ENCODE measurements at regions not wholly inside any gene's neighbourhood (a gene's known extent, or its start where the extent isn't known, plus 50 kb on each side); places are given as distances from the start of the nearest gene placed in this dataset.
"Not testable (repeated sequence)": the region's sequence is repeated elsewhere in the genome, so short reads cannot be mapped to it uniquely, and the experiment has no call there.

DNA sequence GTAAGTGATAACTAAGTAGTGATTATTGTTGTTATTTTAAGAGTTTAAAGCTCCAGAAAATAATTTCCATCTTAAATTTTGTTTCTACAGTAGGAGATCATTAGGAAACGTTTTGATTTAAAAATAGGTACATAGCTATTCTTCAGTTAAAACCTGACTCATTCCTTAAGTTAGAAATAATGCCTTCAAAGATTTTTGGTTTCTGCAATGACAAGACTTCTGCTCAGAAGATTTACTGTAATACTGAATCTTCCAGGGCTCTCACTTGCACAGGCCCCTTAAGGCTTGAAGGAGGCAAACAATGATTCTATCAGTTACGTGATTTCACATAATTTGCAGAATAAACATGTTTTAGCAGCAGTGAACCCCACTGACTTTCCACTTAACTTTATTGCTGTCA is 333.7 kb downstream of the RAD51AP2 start:
- no peak for DNase-seq

DNA sequence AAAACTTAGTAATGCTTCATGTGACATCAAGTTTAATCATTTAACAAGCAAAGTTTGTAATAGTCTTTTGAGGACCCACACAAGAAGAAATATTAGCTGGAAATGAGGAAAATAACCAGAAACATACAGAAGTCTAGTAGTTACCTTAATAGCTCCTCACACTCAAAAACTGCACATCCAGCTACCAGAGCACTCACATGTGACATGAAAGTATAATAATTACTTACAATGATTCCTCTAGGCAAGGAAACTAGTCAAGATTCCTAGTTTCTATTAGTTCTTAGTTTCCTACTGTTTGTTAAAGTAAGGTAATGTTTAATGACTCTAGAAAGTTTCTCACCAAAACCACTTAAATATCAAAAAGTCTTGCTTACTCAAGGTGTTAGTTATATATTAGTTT is 335.8 kb downstream of the RAD51AP2 start:
- no peak for DNase-seq

DNA sequence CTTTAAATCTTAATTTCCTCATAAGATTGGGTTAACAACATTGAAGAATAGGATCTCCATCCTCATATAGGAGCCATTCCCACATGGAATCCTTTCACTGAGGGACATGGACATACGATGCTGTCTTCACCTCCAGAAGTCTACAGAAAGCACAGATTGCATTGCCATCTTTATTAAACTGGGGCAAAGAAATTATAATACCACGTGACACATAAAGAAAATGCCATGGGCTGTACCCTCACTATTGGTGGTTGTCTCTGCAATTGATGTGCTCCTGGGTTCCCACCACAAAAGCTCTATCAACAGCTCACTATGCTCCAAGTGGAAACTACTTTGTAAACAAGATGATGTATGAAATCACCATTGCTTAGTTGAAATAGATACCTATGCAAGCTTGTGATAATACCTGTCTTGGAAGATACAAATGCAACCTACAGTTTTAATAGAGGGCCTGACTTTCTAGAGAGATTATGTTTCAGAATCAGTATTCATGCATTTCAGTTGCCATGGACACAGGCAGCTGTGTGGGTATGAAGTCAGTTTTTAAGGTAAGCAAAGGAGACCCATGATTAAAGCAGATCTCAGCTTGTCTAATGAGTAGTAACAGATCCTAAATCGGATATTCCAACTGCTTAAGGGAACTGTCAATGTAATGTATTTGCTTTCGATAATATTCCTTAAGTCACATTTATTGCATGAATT is 337.0 kb downstream of the RAD51AP2 start:
- no peak for DNase-seq

DNA sequence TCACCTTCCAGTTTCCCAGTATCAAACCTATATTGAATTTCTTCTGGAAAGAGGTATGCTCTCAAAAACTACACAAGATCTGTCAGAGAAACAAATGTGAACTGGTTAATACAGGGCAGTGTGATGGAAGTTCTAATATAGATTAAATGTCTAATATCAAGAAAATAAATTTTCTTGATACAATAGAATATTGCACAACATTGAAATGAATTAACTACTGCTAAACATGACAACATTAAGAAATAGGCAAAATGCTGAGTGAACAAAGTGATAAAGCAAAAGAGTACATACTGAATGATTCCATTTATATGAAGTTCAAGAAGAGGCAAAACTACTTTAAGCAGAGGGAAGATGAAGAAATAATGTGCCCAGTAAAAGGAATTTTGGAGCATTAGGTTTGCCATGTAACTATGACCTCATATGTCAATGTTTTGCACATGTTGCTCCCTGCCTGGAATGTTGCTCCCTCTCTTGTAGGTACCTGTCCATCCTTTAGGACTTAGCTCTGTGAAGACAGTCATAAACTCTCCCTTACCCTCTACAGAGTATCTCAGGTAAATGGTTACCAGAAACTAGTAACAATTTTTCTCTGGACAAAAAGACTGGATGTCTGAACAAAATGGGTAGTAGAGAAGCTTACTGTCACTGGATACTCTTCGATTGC is 339.0 kb downstream of the RAD51AP2 start:
- no peak for DNase-seq

DNA sequence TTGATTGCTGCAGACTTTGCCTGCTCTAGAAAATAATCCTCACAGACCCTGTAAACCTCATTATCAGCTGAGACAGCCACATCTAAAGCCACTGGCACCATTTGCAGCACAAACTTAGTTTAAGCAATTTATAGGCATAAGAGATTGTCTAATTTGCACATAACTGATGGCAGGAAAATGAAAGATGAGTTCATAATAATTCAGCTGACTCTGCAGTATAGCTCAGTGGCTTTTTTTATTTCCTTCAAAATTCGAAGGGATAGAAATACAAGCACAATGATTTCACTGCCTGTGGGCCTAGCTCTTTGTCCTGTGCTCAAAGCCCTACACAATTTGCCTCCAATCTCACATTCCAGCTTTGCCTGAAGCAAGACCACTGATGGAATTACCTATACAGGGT is 341.2 kb downstream of the RAD51AP2 start:
- DNase-seq: no peak

DNA sequence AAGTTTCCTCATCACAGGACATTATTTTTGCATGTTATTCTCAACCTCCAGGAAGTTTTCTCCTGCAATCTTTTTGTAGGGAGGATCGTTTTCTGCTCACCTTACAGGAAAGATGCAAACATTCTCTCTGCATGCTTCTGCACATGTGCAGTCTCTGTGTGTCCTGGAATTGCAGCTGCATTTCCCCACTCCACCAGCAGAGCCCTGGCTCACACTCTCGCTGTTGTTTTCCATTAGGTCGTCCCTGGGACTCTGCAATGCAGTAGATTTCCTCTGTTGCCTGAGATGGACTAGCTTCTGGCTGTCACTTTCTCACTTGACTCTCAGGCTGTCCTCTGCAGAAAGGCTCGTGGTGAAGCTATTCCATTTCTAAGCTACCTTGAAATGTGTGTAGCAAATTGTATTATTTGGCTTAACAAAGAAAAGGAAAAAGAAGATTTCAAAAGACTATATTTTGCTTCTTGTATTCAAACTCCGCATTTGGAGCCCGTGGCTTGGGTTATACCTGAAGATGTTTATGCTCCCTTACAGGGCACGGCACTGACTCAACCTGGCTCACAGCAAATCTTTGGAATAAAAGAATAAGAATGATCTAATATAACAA is 346.7 kb downstream of the RAD51AP2 start:
- DNase-seq: peak; percentile 19

DNA sequence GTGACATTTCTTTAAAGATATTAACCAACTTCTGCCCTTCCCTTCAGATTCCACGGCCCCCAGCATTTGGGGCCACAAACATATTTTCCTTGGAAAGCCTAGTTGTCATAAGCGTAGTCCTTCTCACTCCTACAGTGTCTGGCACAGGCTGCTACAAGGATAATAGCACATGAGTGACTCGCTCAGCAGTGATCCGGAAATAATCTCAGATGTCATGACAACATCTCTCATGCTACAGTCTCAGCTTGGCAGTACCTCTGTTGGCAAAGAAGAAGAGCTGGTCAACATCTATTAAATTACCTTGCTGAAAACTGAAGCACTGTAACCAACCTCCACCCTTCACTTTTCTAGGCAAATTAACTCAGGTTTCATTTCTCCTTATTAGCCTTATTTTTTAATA is 351.7 kb downstream of the RAD51AP2 start:
- DNase-seq: no peak

DNA sequence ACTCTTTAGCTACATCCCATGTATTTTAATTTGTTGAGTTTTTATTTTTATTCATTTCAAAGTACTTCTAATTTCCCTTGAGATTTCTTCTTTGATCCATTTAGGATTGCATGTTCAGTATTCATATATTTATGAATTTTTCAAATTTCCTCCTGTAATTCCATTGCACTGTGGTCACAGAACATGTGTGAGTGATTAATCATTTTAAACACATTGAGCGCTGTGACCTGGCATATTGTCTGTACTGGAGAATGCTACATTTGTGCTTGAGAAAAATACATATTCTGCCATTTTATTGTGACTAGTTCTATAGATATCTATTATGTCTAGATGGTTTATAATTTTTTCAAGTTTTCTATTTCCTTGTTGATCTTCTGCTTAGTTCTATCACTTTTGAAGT is 353.7 kb downstream of the RAD51AP2 start:
- no peak for DNase-seq

DNA sequence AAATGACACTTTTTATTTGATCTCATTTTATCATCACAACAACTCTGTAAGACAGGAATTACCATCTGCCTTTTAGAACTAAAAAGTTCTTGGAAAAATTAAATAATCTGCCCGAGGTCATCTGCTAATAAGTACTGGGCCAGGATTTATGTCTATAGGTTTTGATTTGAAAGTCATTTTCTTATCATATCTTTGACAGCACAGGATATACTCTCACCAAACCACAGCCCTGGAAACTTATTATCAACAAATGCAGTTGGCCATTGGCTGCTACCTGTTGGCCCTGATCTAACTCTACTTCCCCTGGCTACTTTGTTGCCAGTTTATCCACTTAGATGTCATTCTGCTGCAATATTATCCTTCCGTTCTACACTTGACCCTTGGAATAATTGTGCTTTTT is 354.6 kb downstream of the RAD51AP2 start:
- DNase-seq: no peak

DNA sequence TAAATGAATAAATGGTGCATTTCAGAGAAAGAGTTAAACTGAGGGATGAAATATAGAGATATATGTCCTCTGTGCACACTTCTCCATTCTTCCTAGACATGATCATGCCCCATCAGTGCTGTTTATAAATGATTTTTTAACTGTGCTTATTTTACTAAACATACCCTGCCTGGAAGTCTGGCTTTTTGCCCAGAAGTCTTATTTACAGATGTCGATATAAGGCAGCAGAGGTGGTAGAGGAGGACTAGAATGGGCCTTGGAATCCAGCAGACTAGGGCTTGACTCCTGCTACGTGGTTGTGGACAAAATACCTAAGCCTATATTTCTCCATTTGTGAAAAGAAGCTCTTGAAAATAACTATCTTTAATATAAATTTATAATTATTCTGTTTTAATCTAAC is 355.5 kb downstream of the RAD51AP2 start:
- DNase-seq: no peak

DNA sequence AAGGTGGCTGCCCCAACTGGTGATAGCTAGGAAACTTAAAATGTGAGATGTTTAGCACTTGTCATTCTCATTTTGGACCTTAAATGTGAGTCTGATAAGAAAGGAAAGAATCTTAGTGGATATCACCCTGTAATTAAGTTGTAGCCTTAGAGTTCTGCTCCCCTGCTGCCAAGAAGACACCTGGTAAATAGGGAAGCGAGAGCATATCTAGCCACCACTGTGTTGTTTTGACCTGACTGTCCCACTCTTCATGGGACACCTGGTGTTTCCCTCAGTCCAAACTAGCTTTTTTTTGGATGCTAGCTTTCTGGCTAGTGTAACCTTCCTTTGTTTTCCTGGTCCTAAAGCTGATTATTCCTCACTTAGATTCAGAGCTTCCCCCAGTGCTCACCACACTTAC is 357.6 kb downstream of the RAD51AP2 start:
- no peak for DNase-seq

DNA sequence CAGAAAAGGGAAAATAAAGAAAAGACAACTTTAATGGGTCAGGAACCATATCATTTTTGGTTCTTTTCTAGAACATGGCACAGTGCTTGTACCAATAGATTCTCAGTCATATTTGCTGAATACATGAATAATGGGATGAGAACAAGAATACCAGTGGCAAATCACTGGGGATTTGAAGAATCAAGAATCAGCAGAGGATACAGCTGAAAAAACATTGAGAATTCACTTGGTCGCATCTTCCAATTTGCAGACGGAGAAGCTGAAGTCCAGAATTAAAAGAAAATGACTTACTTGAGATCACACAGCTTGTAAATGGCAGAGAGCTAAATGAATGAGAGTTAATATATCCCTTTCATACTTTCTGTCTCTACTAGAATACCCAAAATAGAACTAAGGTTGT is 362.2 kb downstream of the RAD51AP2 start:
- DNase-seq: no peak

DNA sequence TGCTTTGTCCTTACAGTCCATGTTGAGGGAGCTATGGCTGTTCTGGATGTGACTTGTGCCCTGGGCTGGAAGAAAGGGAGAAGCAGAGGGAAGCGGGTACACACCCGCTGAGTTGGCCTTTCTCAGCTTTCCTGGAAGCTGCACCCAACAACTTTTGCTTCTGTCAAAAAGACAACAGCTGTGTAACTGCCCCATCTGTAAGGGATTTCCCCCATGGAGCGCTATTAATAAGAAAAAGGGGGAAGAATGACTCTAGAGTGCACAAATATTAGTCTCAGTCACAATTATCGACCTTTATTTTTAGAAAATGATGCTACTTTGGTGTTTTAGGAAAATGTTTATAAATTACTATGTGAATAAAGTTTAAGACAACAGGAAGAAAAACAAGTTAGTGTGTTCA is 368.3 kb downstream of the RAD51AP2 start:
- no peak for DNase-seq

DNA sequence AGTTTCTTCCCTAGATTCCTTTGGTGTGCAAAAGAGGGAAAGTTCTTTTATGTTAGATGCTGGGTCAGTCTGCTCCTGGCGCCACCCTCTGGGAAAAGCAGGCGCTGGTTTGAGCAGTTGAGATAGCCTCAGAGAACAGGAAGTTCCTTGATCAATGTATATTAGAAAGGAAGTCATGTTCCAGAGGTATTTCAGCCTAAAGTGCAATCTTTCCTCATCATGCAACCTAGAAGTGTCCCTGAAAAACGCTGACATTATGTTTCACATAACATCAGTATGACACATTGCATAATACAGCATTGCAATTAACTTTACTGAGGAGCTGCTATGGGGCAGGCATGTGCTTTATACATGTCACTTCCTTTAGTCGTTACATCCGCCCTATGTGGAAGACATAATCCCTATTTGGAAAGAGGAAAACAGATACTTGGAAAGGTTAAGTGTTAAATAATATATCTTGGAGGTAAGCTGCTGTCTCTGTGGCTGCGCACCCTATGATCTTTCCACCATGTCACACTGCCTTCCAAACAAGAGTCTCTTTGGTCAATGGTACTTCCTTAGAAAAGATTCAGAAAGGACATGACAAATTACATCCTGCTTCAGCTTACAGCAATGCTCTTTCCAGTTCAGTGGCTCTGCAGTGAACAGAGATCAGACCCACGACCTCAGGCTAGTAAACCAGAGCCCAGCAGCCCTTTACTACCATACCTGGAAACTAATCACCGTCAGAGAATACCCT is 369.7 kb downstream of the RAD51AP2 start:
- no peak for DNase-seq

DNA sequence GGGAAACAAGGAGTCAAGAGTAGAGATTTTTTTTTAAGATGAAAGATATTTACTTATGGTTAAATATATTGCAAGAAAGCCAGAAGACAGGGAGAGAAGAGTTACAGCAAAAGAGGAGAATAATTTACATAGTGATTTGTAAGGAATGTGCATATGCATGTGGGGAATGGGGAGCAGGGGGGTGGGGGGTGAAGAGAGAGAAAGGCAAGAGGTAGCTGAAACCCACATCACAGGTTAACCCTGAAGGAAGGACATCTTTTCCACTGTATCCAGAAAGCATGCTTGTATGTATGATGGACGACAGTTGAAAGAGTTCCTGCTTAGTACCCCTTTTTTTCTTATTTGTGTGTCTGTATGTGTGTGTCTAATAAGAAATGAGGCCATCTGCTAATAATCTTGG is 371.9 kb downstream of the RAD51AP2 start:
- no peak for DNase-seq

DNA sequence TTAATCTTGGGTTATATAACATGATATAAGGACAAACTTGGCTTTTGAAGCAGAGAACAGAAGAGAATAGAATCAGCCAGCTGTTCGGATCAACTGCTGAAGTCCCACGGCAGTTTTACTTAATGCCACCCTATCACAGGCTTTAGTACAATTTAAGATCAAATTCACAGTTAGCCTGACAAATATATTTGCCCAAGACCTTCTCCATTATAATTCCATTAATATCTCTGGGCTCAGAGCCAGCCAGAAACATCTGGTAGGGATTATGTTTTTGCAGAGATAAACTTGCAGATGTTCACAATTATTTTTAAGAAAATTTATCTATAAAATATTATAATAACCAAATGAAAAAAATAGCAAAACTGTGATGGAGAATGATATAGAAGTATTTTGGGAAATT is 381.4 kb downstream of the RAD51AP2 start:
- DNase-seq: no peak

DNA sequence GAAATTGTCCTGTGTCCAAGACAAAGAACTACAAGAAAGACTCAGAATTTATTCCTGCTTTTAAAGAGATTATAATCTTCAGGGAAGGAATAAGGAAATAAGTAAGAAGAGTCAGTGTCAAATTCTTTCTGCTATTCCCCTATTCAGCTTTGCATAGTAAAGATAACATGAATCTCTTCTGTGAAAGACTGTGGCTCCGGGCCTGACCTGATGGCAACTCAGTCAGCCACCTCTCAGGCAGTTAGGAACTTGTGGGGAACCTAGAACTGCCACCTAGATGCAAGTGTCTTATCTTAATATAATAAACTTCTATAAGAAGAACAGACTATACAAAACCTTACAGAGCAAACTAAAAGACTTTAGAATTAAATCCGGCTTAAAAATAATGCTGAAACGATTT is 382.0 kb downstream of the RAD51AP2 start:
- no peak for DNase-seq

DNA sequence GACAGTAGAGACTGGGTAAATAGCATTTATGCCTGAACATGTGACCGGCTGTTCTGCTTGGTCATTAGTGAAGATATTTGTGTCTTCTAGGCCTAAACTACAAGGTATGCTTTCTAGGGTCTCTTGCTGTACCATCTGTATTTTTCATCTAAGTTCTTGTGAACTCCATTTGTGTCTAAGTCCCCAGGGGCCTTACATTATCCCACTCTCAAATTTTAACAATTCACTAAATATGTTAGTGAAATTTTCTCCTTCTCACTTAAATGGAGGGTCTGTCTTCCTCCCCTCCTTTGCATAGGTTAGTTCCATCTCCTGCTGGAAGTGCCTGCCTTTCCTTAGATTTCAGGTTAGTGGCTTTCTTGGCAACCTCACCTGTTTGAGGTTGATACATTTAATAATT is 382.6 kb downstream of the RAD51AP2 start:
- no peak for DNase-seq

DNA sequence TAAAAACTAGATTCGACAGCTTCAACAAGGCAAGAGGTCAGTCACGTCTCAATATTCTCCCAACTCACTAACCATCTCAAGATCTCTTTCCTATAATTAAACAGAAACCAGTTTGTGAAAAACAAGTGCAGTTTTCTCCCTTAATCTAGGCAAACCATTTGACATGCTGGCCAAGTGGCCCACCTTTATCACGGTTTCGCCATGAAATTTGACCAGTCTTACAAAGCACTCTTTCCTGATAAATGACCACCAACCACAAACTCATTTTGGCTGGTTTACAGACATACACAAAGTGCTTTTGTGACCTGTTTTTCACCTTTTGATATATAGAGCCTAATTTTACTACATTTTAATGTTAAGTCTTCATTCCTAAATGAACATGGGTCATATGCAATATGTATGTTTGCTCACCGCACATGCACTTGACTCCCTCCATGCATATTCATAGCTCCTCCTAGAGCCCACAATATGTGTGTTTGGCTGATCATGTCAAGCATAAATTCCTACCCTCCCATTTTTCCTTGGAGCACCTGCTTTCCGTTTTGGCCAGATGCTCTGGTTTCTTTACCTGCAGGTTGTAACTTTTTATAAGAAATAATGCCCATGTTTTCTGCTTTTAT is 385.1 kb downstream of the RAD51AP2 start:
- no peak for DNase-seq

DNA sequence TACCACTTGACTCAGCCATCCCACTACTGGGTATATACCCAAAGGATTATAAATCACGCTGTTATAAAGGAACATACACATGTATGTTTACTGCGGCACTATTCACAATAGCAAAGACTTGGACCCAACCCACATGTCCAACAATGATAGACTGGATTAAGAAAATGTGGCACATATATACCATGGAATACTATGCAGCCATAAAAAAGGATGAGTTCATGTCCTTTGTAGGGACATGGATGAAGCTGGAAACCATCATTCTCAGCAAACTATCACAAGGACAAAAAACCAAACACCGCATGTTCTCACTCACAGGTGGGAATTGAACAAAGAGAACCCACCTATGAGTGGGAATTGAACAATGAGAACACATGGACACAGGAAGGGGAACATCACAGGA is 387.6 kb downstream of the RAD51AP2 start:
- DNase-seq: not testable (repeated sequence)

DNA sequence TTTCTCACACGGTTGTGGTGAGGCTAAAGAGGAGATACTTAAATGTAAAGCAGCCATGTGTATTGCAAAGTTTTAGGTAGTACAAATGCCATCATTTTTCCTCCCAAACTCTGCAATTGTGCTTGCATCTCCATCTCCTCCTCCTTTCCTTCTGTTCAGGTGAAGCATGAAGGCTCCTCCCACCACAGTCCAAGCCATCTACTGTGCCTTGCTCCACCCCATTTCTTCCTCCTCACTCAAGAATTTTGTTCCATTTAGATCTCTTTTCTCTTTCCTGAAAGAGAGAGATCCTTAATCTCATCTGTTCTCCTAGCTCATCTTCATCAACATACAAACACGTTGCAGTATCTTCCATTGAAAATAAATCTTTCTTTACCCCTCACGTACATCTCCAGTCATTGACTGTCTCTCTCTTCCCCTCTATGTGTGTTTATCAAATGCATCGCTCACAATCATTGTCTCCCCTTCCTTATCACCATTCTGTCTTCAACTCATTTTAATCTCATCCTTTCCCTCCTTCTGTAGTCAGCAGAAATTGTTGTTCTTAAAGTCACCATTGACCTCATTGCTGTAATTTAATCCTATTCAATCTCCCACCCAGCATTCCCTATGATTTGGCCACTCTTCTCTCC is 392.1 kb downstream of the RAD51AP2 start:
- DNase-seq: no peak

DNA sequence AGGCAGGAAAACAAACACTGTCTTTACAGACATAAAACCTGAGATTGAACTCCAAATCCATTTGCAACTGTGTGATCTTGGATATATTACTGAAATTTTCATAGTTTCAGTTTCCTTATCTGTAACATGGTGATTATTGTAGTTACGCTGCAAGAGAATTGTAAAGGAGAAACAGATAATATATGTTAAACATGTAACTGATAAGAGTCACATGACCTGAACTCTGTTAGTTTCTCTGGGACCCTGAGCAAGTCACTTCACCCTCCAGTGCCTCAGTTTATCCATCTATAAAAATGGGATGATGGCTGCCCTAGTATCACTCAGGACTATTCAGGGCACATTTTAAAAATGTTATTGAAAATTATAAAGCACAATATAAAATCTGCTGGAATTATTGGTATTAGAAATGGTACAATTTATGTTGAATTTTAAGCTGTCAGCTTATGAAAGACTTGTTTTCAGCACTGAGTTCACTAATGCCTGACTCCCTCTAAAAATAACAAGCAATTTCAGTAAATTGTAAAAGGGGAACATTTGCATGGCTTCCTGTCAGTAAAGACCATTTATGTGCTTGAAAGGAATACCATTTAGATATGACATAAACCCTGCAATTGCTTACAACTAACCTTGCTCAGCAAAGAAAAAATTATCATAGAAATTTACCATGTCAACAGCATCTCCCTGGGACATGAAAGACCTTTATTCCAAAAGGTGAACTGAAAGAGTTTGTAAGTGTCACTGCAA is 393.5 kb downstream of the RAD51AP2 start:
- no peak for DNase-seq

Data from NCI-H774 (cell line).